AG04450 (cell line): ENCODE measurements at regions not wholly inside any gene's neighbourhood (a gene's known extent, or its start where the extent isn't known, plus 50 kb on each side); places are given as distances from the start of the nearest gene placed in this dataset.

Experiments
- CTCF ChIA-PET: fragments of 300-600, 350-600 bp; formaldehyde crosslinking; extraction: SDS; loops from one replicate; lab custom pipeline; 2022; ENCODE audit warnings: antibody characterized with exemption, inconsistent platforms; lab: Charles Lee
- POLR2A ChIA-PET: fragments of 350-600 bp; formaldehyde crosslinking; extraction: SDS; loops from one replicate; lab custom pipeline; 2021; ENCODE audit warnings: antibody characterized with exemption, inconsistent platforms; lab: Yijun Ruan, JAX
- DNase-seq: peaks from one replicate; pipeline ENCODE4 v3.0.0-alpha.2; 2011; ENCODE audit warnings: low read depth, low spot score
- H3K27ac ChIP-seq: one replicate; pipeline ENCODE4 v1.5.1; 2012; ENCODE audit warnings: low read depth, low read length, control low read depth
- H3K27me3 ChIP-seq: one replicate; pipeline ENCODE4 v1.6.0; 2012; ENCODE audit warnings: low read length; ENCODE audit not compliant: control insufficient read depth, insufficient read depth
- H3K4me3 ChIP-seq: 2 replicates; pipeline ENCODE4 v1.5.1; 2011; ENCODE audit warnings: mild to moderate bottlenecking, low read depth, low read length, control low read depth
- H3K9me3 ChIP-seq: 2 replicates; pipeline ENCODE4 v1.5.1; 2012; ENCODE audit warnings: low read length; ENCODE audit not compliant: control insufficient read depth, insufficient read depth
- TF ChIP-seq, protein P1 (sequence below): IDR thresholded peaks from 2 replicates; pipeline ENCODE4 v1.5.1; 2011; ENCODE audit warnings: low read depth, low read length, control low read depth, inconsistent platforms

DNA sequence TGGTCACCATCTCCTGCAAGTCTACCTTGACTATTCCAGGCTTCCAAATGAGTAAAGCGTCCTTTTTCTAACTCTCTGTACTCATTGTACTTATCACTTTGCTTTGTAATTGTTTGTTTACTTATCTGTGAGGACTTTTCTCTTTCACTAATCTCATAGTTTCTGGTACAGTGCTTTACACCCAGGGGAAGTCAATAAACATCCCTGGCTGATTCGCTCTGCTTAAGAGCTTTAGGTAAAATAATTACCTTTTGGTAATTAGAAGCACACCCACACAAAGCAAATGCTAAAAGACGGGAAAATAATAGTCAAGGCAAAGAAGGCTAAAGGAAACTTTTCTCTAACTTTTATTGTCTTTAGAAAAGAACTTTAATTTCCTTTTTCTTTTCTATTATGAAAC is 466.9 kb upstream of the ROBO1 start:
- POLR2A ChIA-PET = no interaction called here
- TF ChIP-seq, protein P1, sequence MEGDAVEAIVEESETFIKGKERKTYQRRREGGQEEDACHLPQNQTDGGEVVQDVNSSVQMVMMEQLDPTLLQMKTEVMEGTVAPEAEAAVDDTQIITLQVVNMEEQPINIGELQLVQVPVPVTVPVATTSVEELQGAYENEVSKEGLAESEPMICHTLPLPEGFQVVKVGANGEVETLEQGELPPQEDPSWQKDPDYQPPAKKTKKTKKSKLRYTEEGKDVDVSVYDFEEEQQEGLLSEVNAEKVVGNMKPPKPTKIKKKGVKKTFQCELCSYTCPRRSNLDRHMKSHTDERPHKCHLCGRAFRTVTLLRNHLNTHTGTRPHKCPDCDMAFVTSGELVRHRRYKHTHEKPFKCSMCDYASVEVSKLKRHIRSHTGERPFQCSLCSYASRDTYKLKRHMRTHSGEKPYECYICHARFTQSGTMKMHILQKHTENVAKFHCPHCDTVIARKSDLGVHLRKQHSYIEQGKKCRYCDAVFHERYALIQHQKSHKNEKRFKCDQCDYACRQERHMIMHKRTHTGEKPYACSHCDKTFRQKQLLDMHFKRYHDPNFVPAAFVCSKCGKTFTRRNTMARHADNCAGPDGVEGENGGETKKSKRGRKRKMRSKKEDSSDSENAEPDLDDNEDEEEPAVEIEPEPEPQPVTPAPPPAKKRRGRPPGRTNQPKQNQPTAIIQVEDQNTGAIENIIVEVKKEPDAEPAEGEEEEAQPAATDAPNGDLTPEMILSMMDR = no peak

DNA sequence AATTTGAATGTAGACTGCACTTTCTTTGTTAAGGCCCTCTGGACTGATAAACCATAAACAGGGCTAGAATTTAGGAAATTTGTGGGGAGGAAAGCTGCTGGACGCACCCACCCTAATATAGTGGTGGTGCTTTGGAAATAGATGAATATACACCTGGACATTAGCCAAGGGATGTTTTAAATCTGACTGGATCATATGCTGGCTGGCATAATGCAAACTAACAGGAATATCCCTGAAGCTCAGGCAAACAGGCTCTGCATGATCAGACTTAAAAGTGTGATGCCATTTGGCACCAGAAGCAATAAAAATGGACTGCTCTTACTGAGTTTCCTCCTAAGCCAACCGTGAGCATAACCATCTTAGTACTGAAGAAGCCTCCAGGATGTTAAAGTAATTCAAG is 465.8 kb upstream of the ROBO1 start:
- CTCF ChIA-PET = no interaction called here
- Histone ChIP-seq H3K4me3 (no peak overlapping the region), H3K9me3 (no peaks in the 10 kb centered on the region), H3K27ac (no peak overlapping the region), H3K27me3 (no peaks in the 10 kb centered on the region)
- POLR2A ChIA-PET = no interaction called here
- DNase-seq = no peak
- TF ChIP-seq, protein P1 = no peak

More for the DNA sequence above, 466.9 kb upstream of the ROBO1 start:
- no peaks in the 10 kb centered on the region for H3K27me3 ChIP-seq
- CTCF ChIA-PET = no interaction called here
- no peak overlapping the region for H3K27ac ChIP-seq
- no peak overlapping the region for H3K4me3 ChIP-seq
- H3K9me3 ChIP-seq = no peaks in the 10 kb centered on the region
- DNase-seq = no peak

DNA sequence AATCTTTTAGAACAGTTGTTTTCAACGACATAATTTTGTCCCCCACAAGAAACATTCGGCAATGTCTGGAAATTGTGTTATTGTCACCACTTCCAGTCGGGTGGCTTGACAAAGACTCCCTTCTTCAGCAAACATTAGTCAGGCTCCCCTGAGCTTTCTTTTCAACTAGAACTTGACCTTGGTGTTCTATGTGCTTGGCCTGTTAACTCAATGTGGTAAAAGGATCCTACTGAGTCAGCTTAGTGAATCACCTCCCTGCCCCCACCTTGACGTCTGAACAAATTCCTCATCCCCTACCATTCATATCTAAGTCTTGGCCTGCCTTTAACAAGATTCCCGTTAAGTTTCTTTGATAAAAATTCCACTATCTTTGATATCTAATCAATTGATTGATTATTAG is 465.0 kb upstream of the ROBO1 start:
- ChIA-PET POLR2A (no interaction called here), CTCF (no interaction called here)
- TF ChIP-seq, protein P1 = no peak
- H3K27ac ChIP-seq = no peak overlapping the region
- no peaks in the 10 kb centered on the region for H3K9me3 ChIP-seq
- H3K4me3 ChIP-seq = no peak overlapping the region
- DNase-seq = peak; percentile 68
- no peaks in the 10 kb centered on the region for H3K27me3 ChIP-seq

DNA sequence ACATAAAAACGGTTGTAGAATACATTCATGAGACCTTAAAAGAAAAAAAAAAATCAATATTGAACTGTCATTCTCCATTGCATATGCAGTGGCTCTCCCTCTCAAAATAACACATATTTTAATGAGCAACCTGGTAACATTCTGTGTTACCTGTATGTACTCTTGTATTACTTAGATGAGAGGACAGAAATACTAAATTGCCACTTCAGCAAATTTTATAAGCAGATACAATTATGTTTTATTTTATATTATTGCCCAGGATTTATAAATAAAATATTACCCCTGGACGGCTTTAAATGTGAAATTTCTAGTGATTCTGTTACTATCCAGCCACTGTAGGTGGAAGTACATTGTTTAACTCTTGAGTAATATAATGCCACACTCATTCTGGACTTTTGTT is 463.2 kb upstream of the ROBO1 start:
- TF ChIP-seq, protein P1 = no peak
- ChIA-PET CTCF (no interaction called here), POLR2A (no interaction called here)
- no peak for DNase-seq
- H3K9me3 ChIP-seq = no peaks in the 10 kb centered on the region
- no peaks in the 10 kb centered on the region for H3K27me3 ChIP-seq
- no peak overlapping the region for H3K4me3 ChIP-seq
- no peak overlapping the region for H3K27ac ChIP-seq

DNA sequence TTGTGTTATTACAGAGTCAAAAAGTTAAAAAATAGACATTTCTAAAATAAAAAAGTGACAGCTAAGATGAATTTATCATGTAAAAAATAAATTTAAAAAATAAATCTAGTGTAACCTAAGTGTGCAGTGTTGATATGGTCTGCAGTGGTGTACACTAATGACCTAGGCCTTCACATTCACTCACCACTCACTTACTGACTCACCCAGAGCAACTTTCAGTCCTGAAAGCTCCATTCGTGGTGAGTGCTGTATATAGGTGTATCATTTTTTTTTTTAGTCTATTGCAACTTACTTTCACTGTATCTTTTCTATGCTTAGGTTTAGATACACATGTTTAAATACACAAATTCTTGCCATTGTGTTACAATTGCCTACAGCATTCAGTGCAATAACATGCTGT is 459.4 kb upstream of the ROBO1 start:
- no peak overlapping the region for H3K4me3 ChIP-seq
- TF ChIP-seq, protein P1 = no peak
- no peaks in the 10 kb centered on the region for H3K9me3 ChIP-seq
- POLR2A ChIA-PET = no interaction called here
- CTCF ChIA-PET = no interaction called here
- no peak overlapping the region for H3K27ac ChIP-seq
- no peak for DNase-seq
- H3K27me3 ChIP-seq = no peaks in the 10 kb centered on the region
